ENCODE measurements at regions not wholly inside any gene's neighbourhood (a gene's known extent, or its start where the extent isn't known, plus 50 kb on each side); places are given as distances from the start of the nearest gene placed in this dataset.

DNA sequence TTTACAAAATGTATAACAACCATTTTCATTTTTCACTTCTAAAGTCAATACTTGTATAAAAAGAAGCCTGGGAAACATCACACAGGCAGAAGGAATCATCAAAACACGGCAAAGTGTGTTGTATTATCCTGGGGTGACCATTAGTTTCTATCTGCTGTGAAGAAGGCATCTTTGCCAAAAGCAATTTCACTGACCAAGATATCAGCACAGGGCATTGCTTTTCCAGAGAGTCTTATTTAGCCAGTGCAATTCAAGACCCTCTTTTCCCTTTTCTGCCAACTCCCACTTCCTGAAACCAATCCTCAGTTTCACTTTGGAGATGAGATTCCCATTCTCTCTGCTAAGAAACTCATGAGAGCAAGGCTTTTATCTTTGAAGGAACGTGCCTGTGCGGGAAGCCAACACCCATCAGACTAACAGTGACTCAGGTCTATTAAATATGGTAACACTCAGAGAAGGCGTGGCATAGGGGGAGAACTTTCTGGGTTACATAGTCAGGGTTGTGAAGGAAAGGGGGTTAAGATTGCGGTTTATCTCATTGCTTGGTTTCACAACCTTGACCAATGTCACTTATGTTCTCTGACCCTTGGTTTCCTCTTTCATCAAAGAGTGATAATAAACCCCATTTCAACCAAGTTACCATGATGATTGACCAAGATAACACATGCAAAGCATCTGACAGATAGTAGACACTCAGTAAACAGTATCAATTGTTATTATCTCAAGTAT, 666.9 kb upstream of the KLF4 start:
- no peak for DNase-seq (ENCODE audit: low spot score)

DNA sequence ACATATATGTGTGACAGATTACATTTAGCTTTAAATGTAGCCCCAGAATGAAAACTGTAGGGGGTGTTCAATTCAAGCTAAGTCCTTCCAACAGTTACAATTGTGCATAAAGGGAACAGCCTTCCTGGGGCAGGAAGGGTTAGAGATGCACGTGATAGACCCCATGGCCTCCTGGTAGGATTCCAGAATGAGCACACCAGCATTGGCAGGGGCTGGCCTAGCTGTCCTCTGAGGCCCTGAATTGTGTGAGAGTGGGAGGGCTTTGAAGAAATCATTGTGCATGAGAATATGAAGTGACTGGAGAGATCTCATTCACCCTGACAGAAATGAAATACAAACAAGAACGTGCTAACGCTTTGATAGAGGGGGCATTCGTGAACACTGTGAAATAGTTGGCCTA, 663.8 kb upstream of the KLF4 start:
- no peak for DNase-seq (ENCODE audit: low spot score)

DNA sequence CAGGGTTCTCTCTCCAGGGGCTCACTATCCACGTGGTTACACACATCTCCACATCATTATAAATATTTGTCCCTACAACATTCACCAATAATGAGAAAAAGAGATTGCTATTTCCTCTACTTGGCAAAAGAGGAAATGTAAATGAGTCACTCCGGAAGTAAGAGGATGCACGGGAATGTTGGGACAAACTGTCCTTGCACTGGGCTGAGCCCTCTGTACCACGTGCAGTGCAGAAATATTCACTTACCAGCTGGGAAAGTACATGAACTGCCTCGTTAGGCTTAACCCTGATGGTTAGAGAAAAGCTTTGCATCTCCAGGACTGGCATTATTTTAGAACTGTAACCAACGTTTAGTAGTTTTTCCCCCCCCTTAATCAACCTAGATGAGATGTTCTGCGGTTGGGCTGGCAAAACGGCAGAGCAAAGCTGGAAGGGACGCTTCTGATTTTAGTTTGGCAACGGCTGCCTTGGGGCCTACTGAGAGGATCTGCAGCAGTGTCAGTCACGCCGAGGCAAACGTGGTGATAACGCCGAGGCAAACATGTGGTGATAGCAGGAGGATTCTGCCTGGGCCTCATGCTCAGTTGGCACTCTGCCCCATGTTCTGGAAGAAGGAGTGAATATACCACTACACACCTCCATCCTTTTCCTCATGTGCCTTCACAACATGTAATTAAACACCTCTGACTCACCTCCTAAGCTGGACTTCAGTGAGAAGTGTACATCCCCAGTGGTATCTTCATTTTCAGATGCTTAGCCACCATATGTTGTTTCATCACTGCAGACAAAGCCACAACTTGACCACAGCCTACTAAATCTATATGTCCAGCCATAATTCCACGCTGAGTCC, 661.4 kb upstream of the KLF4 start:
- DNase-seq (ENCODE audit: low spot score) = no peak

DNA sequence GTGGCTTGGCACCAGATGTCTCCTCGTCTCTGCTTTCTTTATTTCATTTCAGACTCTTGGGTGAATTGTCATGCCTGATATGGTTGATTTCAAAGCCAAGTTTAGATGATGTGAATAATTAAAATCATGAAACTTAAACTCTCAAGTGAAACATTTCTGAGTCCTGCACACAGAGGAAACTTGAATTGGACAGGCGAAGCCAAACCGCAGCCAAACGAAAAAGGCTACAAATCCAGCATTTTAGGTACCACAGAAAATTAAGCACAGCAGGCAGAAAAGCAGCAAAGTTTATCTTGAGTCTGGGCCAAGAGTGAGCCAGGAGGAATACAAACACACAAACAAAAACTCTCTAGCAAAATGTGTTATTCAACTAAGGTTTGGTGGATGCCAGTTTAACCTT, 659.8 kb upstream of the KLF4 start:
- no peak for DNase-seq (ENCODE audit: low spot score)

DNA sequence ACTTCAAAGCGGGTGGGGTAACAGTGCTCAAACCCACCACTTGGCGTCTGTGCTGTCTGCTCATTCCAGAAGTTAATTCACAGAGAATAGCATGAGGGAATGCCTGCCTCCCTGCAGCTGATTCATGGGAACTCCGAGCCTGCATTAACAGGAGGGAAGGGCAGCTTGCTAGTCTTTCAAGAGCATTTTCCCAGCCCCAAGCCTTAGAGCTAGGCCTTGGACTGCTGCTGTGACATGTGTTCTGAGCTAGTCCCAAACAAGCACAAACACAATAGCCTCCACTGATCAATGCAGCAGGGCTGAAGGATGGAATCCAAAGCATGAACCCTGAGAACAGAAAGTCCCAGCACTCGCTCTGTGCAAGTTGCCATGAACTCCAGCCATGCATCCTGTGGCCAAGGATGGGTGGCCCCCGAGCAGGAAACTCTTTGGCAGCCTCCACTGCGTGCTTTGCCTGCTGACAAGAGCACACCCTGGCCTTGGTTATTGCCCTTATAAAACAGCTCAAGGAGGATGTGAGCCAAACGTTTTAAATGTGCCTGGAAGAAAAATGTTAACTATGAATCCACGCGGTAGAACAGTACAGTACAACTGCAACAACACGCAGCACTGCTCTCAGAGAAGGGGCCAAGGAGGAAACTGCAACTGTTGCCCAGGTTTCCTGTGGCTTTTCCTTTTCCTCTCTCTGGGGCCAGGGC, 653.1 kb upstream of the KLF4 start:
- peak; percentile 22 for DNase-seq (ENCODE audit: low spot score)

DNA sequence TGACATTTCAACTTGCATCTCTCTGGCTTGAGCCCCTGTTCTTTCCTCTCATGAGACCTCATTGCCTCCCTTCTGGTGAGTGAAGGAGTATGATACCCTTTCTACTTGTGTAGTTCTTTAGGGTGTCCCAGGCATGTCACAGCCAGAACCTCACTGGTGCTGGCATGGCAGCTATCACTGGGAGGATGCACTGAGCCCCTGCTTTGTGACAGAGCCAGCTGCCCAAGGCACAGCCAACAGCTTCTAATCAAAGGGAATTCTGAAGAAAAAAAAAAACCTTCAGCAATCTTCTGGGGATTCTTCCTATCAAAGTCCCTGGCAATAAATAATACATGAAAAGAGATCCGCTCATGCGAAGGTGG, 652.6 kb upstream of the KLF4 start:
- no peak for DNase-seq (ENCODE audit: low spot score)

DNA sequence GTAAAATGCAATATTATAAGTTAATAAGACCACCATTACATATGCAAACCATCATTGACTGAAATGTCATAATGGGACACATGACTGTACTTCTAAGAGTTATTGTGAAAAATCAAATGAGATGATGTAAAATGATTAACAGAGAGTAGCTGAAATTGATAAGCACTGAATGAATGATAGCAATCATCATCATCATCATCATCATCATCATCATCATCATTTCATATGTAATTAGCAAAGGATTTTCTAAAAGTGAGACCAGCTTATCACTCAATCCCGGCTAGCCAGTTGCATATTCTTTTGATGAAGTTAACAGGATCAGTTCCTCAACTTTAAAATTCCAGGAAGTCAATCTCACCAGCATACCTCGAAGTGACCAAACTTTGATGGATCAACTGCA, 650.3 kb upstream of the KLF4 start:
- no peak for DNase-seq (ENCODE audit: low spot score)

DNA sequence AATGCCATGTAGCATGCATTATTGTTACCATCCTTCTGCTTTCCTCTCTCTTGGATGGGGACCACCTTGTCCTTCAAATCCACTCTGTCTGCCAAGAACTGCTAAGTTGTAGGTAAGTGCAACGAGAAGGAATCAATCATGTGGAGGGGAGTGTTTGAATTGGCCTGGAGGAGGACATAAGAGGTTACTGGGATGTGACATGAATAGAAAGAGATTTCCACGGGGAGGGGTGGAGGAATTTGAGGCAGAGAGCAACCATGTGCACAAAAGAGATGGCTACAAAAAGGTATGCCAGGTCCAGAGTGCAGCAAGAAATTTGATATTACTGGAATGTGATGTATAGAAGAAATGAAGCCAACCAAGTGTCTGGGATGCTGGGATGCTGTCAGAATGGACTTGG, 648.9 kb upstream of the KLF4 start:
- DNase-seq (ENCODE audit: low spot score) = no peak

DNA sequence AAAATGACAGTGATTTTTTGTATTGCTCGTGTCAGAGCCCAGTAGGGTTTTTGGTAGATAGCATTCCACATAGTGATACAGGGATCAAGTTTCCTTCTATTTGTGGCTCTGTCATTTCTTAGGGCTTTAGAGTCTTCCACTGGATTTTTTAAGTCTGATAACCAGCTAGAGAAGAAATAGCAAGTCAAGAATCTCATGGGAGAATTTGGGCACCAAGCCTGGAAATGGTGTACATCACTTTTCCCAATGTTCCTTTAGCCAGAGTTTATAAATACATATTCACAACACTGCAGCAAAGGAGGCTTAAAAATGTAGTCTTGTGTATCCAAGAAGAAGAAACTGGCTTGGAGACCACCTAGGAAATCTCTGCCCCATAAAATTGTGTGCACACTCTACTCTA, 647.1 kb upstream of the KLF4 start:
- DNase-seq (ENCODE audit: low spot score) = no peak

DNA sequence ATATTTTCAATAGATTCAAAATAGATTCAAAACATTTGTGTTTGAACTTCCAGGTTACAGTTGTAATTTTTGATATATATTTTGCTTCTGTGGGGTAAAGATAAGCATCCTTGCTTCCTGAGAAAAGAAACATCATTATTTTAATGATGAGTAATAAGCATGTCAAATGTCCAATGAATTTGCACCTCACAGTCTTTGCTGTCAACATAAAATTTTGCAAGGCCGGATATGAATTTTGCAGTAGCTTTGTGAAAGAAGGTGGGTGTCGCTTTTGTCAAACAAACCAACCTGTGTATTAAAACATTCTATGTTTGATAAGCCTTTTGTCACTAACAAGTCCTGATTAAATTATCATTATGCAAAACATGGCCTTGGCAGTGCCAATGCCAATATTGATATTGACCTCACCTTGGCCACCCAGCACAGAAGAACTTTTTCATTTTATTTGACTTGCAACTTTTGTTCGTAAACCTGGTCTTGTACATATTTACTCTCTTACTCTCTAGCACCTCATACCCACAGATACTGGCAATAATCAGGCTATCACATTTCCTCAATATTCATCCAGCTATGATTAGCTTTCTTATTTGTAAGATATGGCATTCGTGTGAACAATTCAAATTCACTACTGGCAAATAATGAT, 645.0 kb upstream of the KLF4 start:
- no peak for DNase-seq (ENCODE audit: low spot score)

DNA sequence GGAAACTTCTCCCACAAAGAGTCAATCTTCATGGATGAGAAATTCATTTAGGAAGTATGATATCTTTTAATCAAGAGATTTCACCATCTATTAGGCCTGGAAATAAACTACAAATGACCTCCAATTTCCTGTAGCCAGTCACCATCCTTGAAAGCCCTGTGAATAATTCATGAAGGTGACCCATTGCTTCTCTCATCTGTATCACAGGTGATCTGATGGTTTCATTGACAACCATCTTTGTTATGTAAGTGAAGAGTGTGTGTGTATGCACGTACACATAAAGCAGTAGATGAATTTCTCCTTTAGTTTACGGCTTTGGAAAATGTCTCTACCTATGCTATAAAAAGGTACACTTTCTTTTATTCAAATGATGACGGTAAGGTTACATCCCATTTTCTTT, 644.1 kb upstream of the KLF4 start:
- DNase-seq (ENCODE audit: low spot score) = no peak

DNA sequence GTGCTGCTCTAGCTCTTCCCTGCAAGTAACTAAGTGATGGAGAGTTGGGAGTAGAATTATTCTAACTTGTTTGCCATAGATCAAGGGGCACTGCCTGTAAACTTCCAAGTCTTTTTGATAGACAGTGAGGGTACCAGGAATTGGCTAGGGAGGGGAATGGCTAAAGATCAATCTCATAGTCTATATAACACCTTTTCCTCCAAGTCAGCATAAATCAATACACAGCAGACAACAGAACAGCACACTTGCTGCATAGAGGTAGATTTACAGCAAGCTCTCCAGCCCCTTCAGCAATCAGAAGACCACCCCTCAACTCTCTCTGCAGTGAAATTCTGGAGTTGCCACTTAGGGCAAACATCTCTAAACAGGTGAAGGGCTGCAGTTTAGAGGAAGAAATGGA, 643.5 kb upstream of the KLF4 start:
- no peak for DNase-seq (ENCODE audit: low spot score)

DNA sequence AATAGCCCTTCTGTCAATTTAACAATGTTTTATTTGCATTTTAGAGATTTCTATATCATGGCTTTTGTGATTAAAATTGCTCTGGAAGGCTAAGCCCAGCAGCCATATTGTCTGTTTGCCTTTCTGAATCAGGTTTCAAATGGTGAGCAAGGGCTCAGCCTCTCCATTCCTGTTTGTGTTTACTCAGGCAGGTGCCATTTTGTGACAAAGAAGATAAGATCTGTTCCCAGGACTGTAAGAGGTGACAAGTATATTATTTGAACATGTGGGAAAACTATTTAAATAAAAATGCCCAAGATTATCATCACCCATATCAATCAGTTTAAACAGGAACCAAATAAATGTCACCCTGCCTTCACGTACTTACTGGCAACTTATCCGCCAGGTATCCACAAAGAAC, 641.3 kb upstream of the KLF4 start:
- DNase-seq (ENCODE audit: low spot score) = no peak

DNA sequence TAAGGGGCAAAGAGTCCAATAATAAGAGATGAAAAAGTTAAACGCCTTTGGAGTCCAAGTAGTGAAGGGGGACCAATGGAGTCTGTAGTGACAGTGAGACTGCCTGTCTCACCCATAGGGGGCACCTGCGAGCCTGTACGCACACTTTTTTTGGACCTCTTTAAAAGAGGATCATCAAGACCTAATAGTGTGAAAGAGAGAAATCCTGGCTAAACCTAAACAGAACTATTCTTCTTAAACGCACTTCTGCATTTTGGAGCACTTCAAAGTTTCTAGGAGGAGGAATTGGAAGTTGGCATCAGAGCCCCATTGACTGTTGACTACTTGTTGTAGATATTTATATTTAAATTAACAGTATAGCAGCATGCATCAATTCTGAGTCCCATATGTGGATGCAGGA, 636.1 kb upstream of the KLF4 start:
- DNase-seq (ENCODE audit: low spot score) = peak; percentile 20

DNA sequence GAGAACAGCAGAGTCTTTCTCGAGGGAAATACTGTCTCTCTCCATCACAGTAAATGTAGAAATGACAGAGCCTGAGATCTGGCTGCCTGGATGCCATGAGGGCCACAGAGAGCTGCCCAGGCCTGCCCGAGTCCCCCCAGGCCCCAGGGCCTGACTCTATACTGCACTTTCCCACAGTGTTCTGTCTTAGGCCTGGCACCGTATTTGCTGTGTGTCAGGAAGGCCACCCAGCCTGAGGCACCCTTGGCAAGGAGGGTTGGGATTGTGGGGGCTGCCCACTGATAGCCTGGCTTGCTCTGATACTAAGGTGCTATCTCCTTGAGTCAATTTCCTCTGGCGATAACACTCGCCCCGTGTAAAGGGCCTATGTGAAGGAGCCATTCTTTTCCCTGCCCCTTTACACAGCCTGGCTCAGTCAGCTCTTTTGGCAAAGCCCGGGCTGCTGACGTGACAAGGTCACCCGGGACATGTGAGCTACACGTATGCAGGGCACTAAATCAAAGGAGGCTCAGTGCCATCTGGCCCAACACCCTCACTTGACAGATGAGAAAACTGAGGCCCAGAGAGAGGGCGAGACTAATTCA, 630.1 kb upstream of the KLF4 start:
- no peak for DNase-seq (ENCODE audit: low spot score)

DNA sequence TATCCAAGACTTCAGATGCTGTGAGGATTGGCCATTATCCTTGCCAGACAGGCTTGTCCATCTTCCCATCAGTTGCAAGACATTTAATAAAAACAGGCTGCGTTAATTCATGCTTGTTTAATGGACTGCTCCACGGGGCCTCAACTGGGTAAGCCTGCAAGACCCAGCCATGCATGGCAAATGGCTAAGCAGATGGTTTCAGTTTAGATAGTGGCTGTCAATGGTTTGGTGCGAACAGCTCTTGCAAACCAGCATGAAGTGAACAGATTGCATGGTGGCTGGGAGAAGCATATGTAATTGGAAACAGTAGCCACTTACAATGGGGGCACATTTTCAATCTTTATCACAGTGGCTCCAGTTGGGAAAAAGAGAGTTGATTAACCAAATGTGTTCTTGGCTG, 628.2 kb upstream of the KLF4 start:
- DNase-seq (ENCODE audit: low spot score) = no peak

DNA sequence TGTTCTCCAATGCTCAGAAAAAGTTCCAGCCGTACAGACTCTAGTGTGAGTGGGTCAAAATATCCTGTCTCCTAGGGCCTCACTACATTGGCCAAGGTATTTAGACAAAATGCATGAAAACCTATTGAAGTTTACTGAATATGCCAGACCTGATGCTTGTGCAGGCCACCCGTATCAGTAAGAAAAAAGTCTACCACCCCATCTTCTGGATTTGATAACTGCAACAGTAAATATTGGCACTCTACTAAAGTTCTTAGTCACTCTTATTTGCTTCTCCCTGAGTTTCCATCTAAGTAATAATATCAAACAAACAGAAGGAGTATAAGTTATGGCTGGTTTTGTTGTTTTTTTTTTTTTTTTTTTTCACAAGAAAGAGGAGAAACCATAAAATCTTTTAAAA, 627.7 kb upstream of the KLF4 start:
- no peak for DNase-seq (ENCODE audit: low spot score)

DNA sequence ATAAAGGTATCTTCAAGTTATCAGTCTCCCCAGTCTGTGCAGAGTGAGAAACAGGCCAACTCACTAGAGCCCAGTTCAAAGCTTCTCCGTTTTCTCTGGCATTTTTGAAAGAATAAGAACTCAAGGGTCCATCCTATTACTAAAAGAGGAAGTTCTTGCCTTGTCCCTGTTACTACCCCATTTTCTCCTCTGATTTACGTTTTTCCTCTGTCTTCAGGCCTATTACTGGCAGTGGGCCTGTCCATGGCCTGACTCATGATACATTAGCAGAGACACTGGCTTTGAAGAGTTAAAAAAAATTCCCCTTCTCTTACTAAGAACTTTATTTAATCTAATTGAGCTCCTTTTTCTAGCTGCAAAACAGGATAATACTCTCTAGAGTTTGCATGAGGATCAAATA, 624.0 kb upstream of the KLF4 start:
- DNase-seq (ENCODE audit: low spot score) = no peak

DNA sequence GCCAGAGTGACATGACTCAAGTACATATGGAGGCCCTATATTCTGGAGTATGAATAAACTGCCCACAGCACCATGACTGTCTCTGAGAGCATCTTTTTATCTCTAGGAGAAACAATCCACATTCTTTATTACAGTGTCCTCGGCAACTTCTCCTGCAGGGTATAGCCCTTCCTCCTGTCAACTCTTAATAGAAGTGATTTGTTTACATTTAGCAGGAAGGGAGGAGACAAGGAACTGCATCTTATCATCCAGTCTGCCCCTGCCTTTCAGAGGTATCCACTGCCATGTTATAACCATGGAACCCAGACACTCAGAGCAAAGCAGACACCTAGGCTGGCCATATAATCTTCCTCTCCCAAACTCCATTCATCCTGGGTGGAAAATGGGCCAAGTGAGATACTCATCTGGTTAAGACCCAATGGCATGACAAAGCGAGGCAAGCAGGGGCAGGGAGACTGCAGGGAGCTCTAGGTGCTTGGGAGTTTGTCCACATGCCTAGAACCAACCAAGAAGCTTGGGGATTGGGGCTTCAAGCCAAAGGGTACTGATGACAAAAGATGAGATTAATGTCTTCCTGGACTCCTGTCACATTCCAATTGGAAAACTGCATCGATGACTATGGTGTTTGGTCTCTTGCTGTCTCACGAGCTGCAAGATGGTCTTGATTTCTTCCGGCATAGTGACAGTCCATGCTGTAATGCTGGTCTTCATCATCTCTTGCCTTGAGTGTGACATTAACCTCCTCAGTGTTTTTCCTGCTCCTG, 620.5 kb upstream of the KLF4 start:
- DNase-seq (ENCODE audit: low spot score) = no peak

DNA sequence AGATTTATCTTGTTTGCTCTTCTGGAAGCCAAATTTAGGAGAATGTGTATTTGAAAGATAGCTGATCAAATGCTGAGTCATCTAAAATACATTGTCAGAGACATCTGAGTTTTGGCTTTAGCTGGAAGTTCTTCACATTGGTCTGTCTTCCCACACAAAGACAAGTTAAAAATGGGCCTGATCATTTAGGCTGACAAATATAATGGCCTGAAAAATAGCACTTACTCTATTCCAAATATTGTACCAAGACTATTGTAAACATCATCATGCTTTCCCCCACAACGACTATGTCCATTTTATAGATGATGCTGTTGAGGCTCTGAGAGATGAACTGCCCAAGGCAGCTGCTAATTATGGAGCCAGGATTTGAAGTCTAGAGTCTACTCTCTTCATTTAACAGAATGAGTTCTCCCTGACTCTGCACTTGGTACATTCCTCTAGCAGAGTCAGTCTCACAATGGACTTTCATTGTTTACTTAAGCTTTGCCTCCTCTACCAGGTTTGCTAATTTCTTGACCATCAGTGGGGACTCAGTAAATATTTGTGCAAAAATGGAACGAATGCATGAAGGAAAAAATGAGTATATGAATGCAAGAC, 619.4 kb upstream of the KLF4 start:
- DNase-seq (ENCODE audit: low spot score) = no peak

DNA sequence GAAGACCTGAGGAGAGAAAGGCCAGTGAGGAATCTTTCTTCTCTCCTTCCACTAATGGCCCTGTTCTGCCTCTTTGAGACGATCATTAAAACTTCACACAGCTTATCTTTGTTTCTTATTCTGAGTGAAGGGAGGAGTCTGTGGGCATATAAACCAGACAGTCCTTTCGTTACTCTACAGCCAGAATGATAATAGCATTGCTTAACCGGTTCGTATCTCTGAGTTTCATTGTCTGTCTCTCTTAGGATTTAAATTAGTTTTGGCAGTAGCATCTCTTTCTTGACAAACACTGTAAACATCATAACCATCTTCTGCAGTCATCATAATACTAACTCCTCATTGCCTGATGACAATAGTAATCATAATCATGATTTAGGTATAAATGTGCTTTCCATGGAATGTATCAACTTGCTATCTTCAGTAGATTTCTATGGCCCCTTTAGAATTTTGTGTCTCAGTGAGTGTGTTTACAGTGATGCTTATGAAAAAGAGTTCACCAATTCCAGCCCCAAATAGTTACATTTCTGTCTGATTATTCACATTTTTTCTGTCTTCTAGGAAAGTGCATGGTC, 618.8 kb upstream of the KLF4 start:
- no peak for DNase-seq (ENCODE audit: low spot score)

All from iPS-NIHi11 (cell line).